Neural cell (in vitro differentiated cells): ENCODE measurements at regions not wholly inside any gene's neighbourhood (a gene's known extent, or its start where the extent isn't known, plus 50 kb on each side); places are given as distances from the start of the nearest gene placed in this dataset.
"Not testable (repeated sequence)": the region's sequence is repeated elsewhere in the genome, so short reads cannot be mapped to it uniquely, and the experiment has no call there.

Experiments
- EP300 ChIP-seq: fragments of 450-650 bp; conservative IDR thresholded peaks from 2 replicates; pipeline ENCODE4 v1.6.1; 2014; ENCODE audit warnings: antibody characterized with exemption, mild to moderate bottlenecking, moderate library complexity; ENCODE audit not compliant: poor library complexity, severe bottlenecking
- EZH2 ChIP-seq: fragments of 200-600, 300-800 bp; shearing (Covaris generic), sonication (generic); IDR thresholded peaks from 2 replicates; pipeline ENCODE4 v1.6.1; 2014; ENCODE audit warnings: antibody characterized with exemption, low read length, borderline replicate concordance, mild to moderate bottlenecking; ENCODE audit not compliant: insufficient read depth, poor library complexity, severe bottlenecking
- MXI1 ChIP-seq: fragments of 450-650 bp; conservative IDR thresholded peaks from 2 replicates; pipeline ENCODE4 v1.6.1; 2014; ENCODE audit warnings: antibody characterized with exemption, mild to moderate bottlenecking; ENCODE audit not compliant: poor library complexity, severe bottlenecking
- RAD21 ChIP-seq: fragments of 450-650 bp; conservative IDR thresholded peaks from 2 replicates; pipeline ENCODE4 v1.6.1; 2014; ENCODE audit warnings: antibody characterized with exemption, mild to moderate bottlenecking, moderate library complexity
- TF ChIP-seq, protein P1 (sequence below): fragments of 450-650 bp; IDR thresholded peaks from 2 replicates; pipeline ENCODE4 v1.5.1; 2014; ENCODE audit warnings: antibody characterized with exemption, mild to moderate bottlenecking, moderate library complexity; ENCODE audit not compliant: poor library complexity, severe bottlenecking

DNA sequence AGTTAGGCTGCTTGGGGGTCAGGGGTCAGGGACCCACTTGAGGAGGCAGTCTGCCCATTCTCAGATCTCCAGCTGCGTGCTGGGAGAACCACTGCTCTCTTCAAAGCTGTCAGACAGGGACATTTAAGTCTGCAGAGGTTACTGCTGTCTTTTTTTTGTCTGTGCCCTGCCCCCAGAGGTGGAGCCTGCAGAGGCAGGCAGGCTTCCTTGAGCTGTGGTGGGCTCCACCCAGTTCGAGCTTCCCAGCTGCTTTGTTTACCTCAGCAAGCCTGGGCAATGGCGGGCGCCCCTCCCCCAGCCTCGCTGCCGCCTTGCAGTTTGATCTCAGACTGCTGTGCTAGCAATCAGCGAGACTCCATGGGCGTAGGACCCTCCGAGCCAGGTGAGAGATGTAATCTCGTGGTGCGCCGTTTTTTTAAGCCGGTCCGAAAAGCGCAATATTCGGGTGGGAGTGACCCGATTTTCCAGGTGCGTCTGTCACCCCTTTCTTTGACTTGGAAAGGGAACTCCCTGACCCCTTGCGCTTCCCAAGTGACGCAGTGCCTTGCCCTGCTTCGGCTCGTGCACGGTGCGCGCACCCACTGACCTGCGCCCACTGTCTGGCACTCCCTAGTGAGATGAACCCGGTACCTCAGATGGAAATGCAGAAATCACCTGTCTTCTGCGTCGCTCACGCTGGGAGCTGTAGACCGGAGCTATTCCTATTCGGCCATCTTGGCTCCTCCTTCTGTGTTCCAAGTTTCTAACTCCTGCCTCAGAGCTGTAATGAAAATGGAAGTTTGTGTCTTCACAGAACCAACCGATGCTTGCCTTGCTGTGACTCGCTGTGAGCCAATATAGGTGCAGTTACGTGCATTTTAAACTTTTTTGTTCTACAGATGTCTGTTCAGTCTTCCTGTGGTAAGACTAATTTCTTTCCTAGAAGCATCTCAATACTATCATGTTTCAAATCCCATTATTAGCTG lies 156.8 kb upstream of the RPS23 start:
- TF ChIP-seq EZH2, MXI1, EP300, RAD21: not testable (repeated sequence)
- TF ChIP-seq, protein P1, sequence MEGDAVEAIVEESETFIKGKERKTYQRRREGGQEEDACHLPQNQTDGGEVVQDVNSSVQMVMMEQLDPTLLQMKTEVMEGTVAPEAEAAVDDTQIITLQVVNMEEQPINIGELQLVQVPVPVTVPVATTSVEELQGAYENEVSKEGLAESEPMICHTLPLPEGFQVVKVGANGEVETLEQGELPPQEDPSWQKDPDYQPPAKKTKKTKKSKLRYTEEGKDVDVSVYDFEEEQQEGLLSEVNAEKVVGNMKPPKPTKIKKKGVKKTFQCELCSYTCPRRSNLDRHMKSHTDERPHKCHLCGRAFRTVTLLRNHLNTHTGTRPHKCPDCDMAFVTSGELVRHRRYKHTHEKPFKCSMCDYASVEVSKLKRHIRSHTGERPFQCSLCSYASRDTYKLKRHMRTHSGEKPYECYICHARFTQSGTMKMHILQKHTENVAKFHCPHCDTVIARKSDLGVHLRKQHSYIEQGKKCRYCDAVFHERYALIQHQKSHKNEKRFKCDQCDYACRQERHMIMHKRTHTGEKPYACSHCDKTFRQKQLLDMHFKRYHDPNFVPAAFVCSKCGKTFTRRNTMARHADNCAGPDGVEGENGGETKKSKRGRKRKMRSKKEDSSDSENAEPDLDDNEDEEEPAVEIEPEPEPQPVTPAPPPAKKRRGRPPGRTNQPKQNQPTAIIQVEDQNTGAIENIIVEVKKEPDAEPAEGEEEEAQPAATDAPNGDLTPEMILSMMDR: not testable (repeated sequence)
